ENCODE measurements at regions not wholly inside any gene's neighbourhood (a gene's known extent, or its start where the extent isn't known, plus 50 kb on each side); places are given as distances from the start of the nearest gene placed in this dataset.

DNA sequence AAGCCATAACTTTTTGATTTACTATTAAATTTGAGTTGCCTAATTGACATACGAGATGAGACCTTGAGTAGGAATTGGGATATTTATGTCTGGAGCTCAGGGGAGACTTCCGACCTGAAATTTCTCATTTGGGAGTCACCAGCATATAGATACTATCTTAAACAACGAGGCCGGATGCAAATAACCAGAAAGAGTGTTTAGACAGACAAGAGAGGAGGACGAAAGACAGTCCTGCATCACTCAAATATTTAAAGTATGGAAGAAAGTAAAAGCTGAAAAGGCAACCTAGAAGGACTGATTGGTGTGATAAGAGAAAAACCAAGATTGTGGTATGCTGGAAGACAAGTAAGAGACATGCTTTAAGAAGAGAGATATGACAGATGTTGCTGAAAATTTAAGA lies 675.0 kb upstream of the NUDT12 start:
- TF ChIP-seq POLR2A (IDR thresholded peaks at IDR 0.05), result no peak
- no peak for TF ChIP-seq POLR2AphosphoS5 (IDR thresholded peaks at IDR 0.05)
- TF ChIP-seq, protein P1, sequence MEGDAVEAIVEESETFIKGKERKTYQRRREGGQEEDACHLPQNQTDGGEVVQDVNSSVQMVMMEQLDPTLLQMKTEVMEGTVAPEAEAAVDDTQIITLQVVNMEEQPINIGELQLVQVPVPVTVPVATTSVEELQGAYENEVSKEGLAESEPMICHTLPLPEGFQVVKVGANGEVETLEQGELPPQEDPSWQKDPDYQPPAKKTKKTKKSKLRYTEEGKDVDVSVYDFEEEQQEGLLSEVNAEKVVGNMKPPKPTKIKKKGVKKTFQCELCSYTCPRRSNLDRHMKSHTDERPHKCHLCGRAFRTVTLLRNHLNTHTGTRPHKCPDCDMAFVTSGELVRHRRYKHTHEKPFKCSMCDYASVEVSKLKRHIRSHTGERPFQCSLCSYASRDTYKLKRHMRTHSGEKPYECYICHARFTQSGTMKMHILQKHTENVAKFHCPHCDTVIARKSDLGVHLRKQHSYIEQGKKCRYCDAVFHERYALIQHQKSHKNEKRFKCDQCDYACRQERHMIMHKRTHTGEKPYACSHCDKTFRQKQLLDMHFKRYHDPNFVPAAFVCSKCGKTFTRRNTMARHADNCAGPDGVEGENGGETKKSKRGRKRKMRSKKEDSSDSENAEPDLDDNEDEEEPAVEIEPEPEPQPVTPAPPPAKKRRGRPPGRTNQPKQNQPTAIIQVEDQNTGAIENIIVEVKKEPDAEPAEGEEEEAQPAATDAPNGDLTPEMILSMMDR (IDR thresholded peaks at IDR 0.05), result no peak
- TF ChIP-seq EP300 (IDR thresholded peaks at IDR 0.05), result no peak

All from sigmoid colon (tissue), 4 donors.